IMR-90 (cell line): ENCODE measurements at regions not wholly inside any gene's neighbourhood (a gene's known extent, or its start where the extent isn't known, plus 50 kb on each side); places are given as distances from the start of the nearest gene placed in this dataset.

Experiments
- ATAC-seq: fragments of 200-7000 bp; cut with Tn5 transposase; 2 replicates; pipeline ENCODE4 v1.9.1; 2020; ENCODE audit warnings: low read depth, mild to moderate bottlenecking, moderate library complexity
- BruUV-seq: library from RNA; stranded (reverse); fragments of 400-500 nt; replicated peaks from 2 replicates; lab custom pipeline; 2021; lab: Mats Ljungman, UMichigan
- CTCF ChIA-PET: fragments of 300-600 bp; formaldehyde crosslinking; extraction: SDS; loops from one replicate; lab custom pipeline; 2021; ENCODE audit warnings: antibody characterized with exemption; lab: Yijun Ruan, JAX
- POLR2A ChIA-PET: fragments of 300-600 bp; sonication (Branson Sonifier 250); formaldehyde crosslinking; loops from one replicate; lab custom pipeline; 2022; ENCODE audit warnings: antibody characterized with exemption; ENCODE audit not compliant: unreplicated experiment; lab: Charles Lee
- DNase-seq: peaks from one replicate; pipeline ENCODE4 v3.0.0; 2013
- H2AFZ ChIP-seq: replicated peaks from 2 replicates; pipeline ENCODE3; 2013; ENCODE audit warnings: low read length, mild to moderate bottlenecking; ENCODE audit not compliant: poor library complexity
- H2AK5ac ChIP-seq: 2 replicates; pipeline ENCODE4 v1.6.1; 2013; ENCODE audit warnings: low read depth, low read length, inconsistent platforms
- H2AK9ac ChIP-seq: replicated peaks from 2 replicates; pipeline ENCODE3; 2013; ENCODE audit warnings: mild to moderate bottlenecking, low read depth, low read length, moderate library complexity; ENCODE audit not compliant: poor library complexity
- H2BK120ac ChIP-seq: 2 replicates; pipeline ENCODE4 v1.6.1; 2013; ENCODE audit warnings: low read depth, low read length, inconsistent platforms
- H2BK15ac ChIP-seq: 3 replicates; pipeline ENCODE4 v1.6.1; 2013; ENCODE audit warnings: low read depth, low read length, inconsistent platforms
- H2BK20ac ChIP-seq: 2 replicates; pipeline ENCODE4 v1.6.1; 2013; ENCODE audit warnings: low read depth, mild to moderate bottlenecking, inconsistent platforms, low read length, moderate library complexity
- H2BK5ac ChIP-seq: 2 replicates; pipeline ENCODE4 v1.6.1; 2013; ENCODE audit warnings: mild to moderate bottlenecking, low read depth, low read length, inconsistent platforms; ENCODE audit not compliant: poor library complexity, severe bottlenecking
- H3K14ac ChIP-seq: replicated peaks from 2 replicates; pipeline ENCODE4 v1.6.1; 2013; ENCODE audit warnings: low read depth, low read length, inconsistent platforms
- H3K18ac ChIP-seq: 2 replicates; pipeline ENCODE4 v1.6.1; 2013; ENCODE audit warnings: low read depth, low read length, control low read depth
- H3K23ac ChIP-seq: 2 replicates; pipeline ENCODE4 v1.6.1; 2013; ENCODE audit warnings: low read depth, low read length, inconsistent platforms
- H3K27ac ChIP-seq: 2 replicates; pipeline ENCODE4 v1.5.1; 2013; ENCODE audit warnings: mild to moderate bottlenecking, control low read depth, low read length; ENCODE audit not compliant: insufficient read depth
- H3K27me3 ChIP-seq: 2 replicates; pipeline ENCODE4 v1.6.1; 2013; ENCODE audit warnings: low read length; ENCODE audit not compliant: control insufficient read depth, insufficient read depth
- H3K36me3 ChIP-seq: 2 replicates; pipeline ENCODE4 v1.6.1; 2013; ENCODE audit warnings: low read length, mixed read lengths; ENCODE audit not compliant: control insufficient read depth, insufficient read depth
- H3K4ac ChIP-seq: 2 replicates; pipeline ENCODE4 v1.6.1; 2013; ENCODE audit warnings: low read depth, low read length, inconsistent platforms
- H3K4me1 ChIP-seq: 2 replicates; pipeline ENCODE4 v1.6.1; 2013; ENCODE audit warnings: low read length, mixed read lengths; ENCODE audit not compliant: control insufficient read depth, insufficient read depth
- H3K4me2 ChIP-seq: 2 replicates; pipeline ENCODE4 v1.6.1; 2013; ENCODE audit warnings: low read depth, mild to moderate bottlenecking, control low read depth, low read length, moderate library complexity
- H3K4me3 ChIP-seq: 2 replicates; pipeline ENCODE4 v1.5.1; 2013; ENCODE audit warnings: low read depth, mild to moderate bottlenecking, control low read depth, low read length, moderate library complexity; ENCODE audit not compliant: insufficient read depth
- H3K56ac ChIP-seq: 2 replicates; pipeline ENCODE4 v1.6.1; 2013; ENCODE audit warnings: low read length, inconsistent platforms; ENCODE audit not compliant: insufficient read depth; ENCODE audit errors: extremely low read depth
- H3K79me1 ChIP-seq, 2 experiments: 2 replicates each; pipeline ENCODE4 v1.6.1; 2013; ENCODE audit warnings: low read length in 2 of 2, inconsistent platforms in 1 of 2, low read depth in 1 of 2
- H3K9ac ChIP-seq: 2 replicates; pipeline ENCODE4 v1.6.1; 2013; ENCODE audit warnings: low read depth, low read length, control low read depth
- H3K9me1 ChIP-seq: 2 replicates; pipeline ENCODE4 v1.6.1; 2013; ENCODE audit warnings: low read length, inconsistent platforms; ENCODE audit not compliant: insufficient read depth
- H3K9me3 ChIP-seq: 2 replicates; pipeline ENCODE4 v1.6.1; 2013; ENCODE audit warnings: low read length; ENCODE audit not compliant: control insufficient read depth, insufficient read depth
- H4K20me1 ChIP-seq: 2 replicates; pipeline ENCODE4 v1.6.1; 2013; ENCODE audit warnings: low read length, inconsistent platforms; ENCODE audit not compliant: insufficient read depth
- H4K5ac ChIP-seq: 2 replicates; pipeline ENCODE4 v1.6.1; 2013; ENCODE audit warnings: mild to moderate bottlenecking, low read depth, low read length, control low read depth
- H4K8ac ChIP-seq, 2 experiments: 2 replicates each; pipeline ENCODE4 v1.6.1; 2013; ENCODE audit warnings: low read depth in 2 of 2, low read length in 2 of 2, control low read depth in 1 of 2, inconsistent platforms in 1 of 2
- H4K91ac ChIP-seq: 2 replicates; pipeline ENCODE4 v1.6.1; 2013; ENCODE audit warnings: low read depth, low read length, inconsistent platforms; ENCODE audit not compliant: insufficient read depth
- BHLHE40 ChIP-seq: fragments of 150-350 bp; IDR thresholded peaks from 2 replicates; pipeline ENCODE4 v1.6.1; 2016; ENCODE audit warnings: mild to moderate bottlenecking, low read depth, low read length
- CEBPB ChIP-seq: IDR thresholded peaks from 2 replicates; pipeline ENCODE4 v1.6.1; 2012; ENCODE audit warnings: low read depth, low read length, improper control_type of control experiment
- CHD1 ChIP-seq: IDR thresholded peaks from 2 replicates; pipeline ENCODE4 v1.6.1; 2012; ENCODE audit warnings: low read depth, low read length, improper control_type of control experiment
- FOS ChIP-seq: fragments of 150-350 bp; IDR thresholded peaks from 2 replicates; pipeline ENCODE4 v1.6.1; 2016; ENCODE audit warnings: low read depth, low read length
- MAFK ChIP-seq: IDR thresholded peaks from 2 replicates; pipeline ENCODE4 v1.6.1; 2012; ENCODE audit warnings: low read depth, low read length, improper control_type of control experiment
- MAZ ChIP-seq: IDR thresholded peaks from 2 replicates; pipeline ENCODE4 v1.6.1; 2012; ENCODE audit warnings: low read depth, mild to moderate bottlenecking, low read length, improper control_type of control experiment, moderate library complexity, borderline replicate concordance
- MXI1 ChIP-seq: IDR thresholded peaks from 2 replicates; pipeline ENCODE4 v1.6.1; 2012; ENCODE audit warnings: low read depth, mild to moderate bottlenecking, low read length, moderate library complexity, borderline replicate concordance
- NFE2L2 ChIP-seq: fragments of 150-350 bp; IDR thresholded peaks from 2 replicates; pipeline ENCODE4 v1.6.1; 2016; ENCODE audit warnings: low read depth, mild to moderate bottlenecking, low read length
- POLR2A ChIP-seq: IDR thresholded peaks from 2 replicates; pipeline ENCODE4 v1.6.1; 2012; ENCODE audit warnings: mild to moderate bottlenecking, low read depth, low read length
- RAD21 ChIP-seq: IDR thresholded peaks from 2 replicates; pipeline ENCODE4 v1.6.1; 2012; ENCODE audit warnings: low read length, improper control_type of control experiment
- RCOR1 ChIP-seq: IDR thresholded peaks from 2 replicates; pipeline ENCODE4 v1.6.1; 2012; ENCODE audit warnings: mild to moderate bottlenecking, low read length, improper control_type of control experiment; ENCODE audit not compliant: insufficient replicate concordance
- RFX5 ChIP-seq: IDR thresholded peaks from 2 replicates; pipeline ENCODE4 v1.8.0; 2012; ENCODE audit warnings: low read depth, mild to moderate bottlenecking, low read length, moderate library complexity
- SMC3 ChIP-seq: fragments of 150-350 bp; IDR thresholded peaks from 2 replicates; pipeline ENCODE4 v1.6.1; 2016; ENCODE audit warnings: low read depth, mild to moderate bottlenecking, antibody characterized with exemption, low read length, moderate library complexity
- WGBS, 2 experiments: methylation state at CpG; one replicate each; pipeline versions ENCODE4 v1.1.5 to v1.1.7; 2013; ENCODE audit warnings: missing lambda C conversion rate in 2 of 2; ENCODE audit not compliant: insufficient read length in 1 of 2; ENCODE audit errors: extremely low coverage in 2 of 2; 5-methylcytosine and 5-hydroxymethylcytosine counted together
- dilution Hi-C: fragments of 300-500 bp; cut with HindIII; formaldehyde crosslinking; loops from one replicate; pipeline ENCODE4 v1.14.3; 2018; ENCODE audit warnings: low sequenced_read_pairs; ENCODE audit not compliant: unreplicated experiment
- in situ Hi-C: fragments of 300-500 bp; cut with MboI; formaldehyde crosslinking; loops from 3 replicates; pipeline ENCODE4 v1.14.3; 2019; ENCODE audit warnings: low sequenced_read_pairs, inconsistent platforms, mixed read lengths
- intact Hi-C: fragments of 100-400 bp; cut with micrococcal nuclease; formaldehyde crosslinking; loops from 2 replicates; pipeline ENCODE4 v1.10.0; 2022
- TF ChIP-seq, protein P1 (sequence below): fragments of 150-350 bp; IDR thresholded peaks from 2 replicates; pipeline ENCODE4 v1.6.1; 2016; ENCODE audit warnings: low read depth, mild to moderate bottlenecking, low read length, moderate library complexity, borderline replicate concordance
- TF ChIP-seq, protein P2 (sequence below): conservative IDR thresholded peaks from 2 replicates; pipeline ENCODE4 v1.5.1; 2012; ENCODE audit warnings: mild to moderate bottlenecking, low read depth, low read length, improper control_type of control experiment
- TF ChIP-seq, protein P3 (sequence below): fragments of 150-350 bp; IDR thresholded peaks from 2 replicates; pipeline ENCODE4 v1.6.1; 2017; ENCODE audit warnings: mild to moderate bottlenecking, antibody characterized with exemption, low read length, low read depth

DNA sequence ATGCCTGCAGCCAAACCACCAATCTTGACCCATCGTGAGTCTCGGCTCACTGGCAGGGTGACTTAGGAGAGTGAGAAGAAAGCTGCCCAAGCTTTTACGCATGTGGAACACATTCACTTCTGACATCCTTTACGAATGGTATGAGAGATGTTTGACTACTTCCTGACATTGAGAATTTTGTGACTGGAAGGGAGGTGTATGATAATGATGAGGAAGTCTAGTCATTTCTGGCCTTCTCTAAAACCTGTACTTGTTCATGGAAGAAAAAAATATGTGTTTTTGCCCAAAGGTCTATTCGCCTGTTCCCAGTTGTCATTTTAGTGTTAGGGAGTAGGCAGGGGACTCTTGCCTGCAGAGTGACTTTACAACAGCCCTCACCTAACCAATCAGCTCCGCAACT is 227.2 kb upstream of the ATP2B1 start:
- H3K4me3 ChIP-seq: no peak overlapping the region
- intact Hi-C loops: no loop called here

More for the DNA sequence above, 227.2 kb upstream of the ATP2B1 start:
- Histone ChIP-seq H2BK5ac (no peak overlapping the region), H2BK15ac (peak overlapping the region; percentile 56; the same call in 1 of the 3 replicates), H3K4me2 (no peak overlapping the region), H3K27ac (no peak overlapping the region), H3K18ac (no peak overlapping the region), H2AK9ac (no peak overlapping the region), H2BK120ac (no peak overlapping the region), H3K4ac (no peak overlapping the region), H4K8ac (no peak overlapping the region), H2AFZ (no peak overlapping the region), H3K9me1 (no peaks in the 10 kb centered on the region), H3K4me1 (no peaks in the 10 kb centered on the region), H3K9ac (no peak overlapping the region), H3K56ac (no peak overlapping the region), H2AK5ac (no peak overlapping the region; the same call in 1 of the 2 replicates), H3K36me3 (no peaks in the 10 kb centered on the region), H4K20me1 (no peaks in the 10 kb centered on the region), H3K9me3 (no peaks in the 10 kb centered on the region), H4K5ac (no peak overlapping the region), H4K91ac (no peak overlapping the region), H3K23ac (no peak overlapping the region), H3K27me3 (no peaks in the 10 kb centered on the region), H3K14ac (no peak overlapping the region; the same call in 1 of the 2 replicates), H3K79me1 (no peaks in the 10 kb centered on the region), H2BK20ac (no peak overlapping the region)
- CTCF ChIA-PET: no interaction called here
- no peak for TF ChIP-seq RAD21
- no peak for TF ChIP-seq CEBPB
- TF ChIP-seq NFE2L2: no peak
- TF ChIP-seq CHD1: no peak
- no peak for TF ChIP-seq BHLHE40
- TF ChIP-seq, protein P1, sequence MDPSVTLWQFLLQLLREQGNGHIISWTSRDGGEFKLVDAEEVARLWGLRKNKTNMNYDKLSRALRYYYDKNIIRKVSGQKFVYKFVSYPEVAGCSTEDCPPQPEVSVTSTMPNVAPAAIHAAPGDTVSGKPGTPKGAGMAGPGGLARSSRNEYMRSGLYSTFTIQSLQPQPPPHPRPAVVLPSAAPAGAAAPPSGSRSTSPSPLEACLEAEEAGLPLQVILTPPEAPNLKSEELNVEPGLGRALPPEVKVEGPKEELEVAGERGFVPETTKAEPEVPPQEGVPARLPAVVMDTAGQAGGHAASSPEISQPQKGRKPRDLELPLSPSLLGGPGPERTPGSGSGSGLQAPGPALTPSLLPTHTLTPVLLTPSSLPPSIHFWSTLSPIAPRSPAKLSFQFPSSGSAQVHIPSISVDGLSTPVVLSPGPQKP: no peak
- TF ChIP-seq RFX5: no peak
- no peak for TF ChIP-seq POLR2A
- TF ChIP-seq MAFK: no peak
- no peak for TF ChIP-seq RCOR1
- TF ChIP-seq MXI1: no peak
- no peak for TF ChIP-seq MAZ
- TF ChIP-seq, protein P2, sequence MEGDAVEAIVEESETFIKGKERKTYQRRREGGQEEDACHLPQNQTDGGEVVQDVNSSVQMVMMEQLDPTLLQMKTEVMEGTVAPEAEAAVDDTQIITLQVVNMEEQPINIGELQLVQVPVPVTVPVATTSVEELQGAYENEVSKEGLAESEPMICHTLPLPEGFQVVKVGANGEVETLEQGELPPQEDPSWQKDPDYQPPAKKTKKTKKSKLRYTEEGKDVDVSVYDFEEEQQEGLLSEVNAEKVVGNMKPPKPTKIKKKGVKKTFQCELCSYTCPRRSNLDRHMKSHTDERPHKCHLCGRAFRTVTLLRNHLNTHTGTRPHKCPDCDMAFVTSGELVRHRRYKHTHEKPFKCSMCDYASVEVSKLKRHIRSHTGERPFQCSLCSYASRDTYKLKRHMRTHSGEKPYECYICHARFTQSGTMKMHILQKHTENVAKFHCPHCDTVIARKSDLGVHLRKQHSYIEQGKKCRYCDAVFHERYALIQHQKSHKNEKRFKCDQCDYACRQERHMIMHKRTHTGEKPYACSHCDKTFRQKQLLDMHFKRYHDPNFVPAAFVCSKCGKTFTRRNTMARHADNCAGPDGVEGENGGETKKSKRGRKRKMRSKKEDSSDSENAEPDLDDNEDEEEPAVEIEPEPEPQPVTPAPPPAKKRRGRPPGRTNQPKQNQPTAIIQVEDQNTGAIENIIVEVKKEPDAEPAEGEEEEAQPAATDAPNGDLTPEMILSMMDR: no peak
- TF ChIP-seq SMC3: no peak
- no peak for TF ChIP-seq FOS
- TF ChIP-seq, protein P3, sequence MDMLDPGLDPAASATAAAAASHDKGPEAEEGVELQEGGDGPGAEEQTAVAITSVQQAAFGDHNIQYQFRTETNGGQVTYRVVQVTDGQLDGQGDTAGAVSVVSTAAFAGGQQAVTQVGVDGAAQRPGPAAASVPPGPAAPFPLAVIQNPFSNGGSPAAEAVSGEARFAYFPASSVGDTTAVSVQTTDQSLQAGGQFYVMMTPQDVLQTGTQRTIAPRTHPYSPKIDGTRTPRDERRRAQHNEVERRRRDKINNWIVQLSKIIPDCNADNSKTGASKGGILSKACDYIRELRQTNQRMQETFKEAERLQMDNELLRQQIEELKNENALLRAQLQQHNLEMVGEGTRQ: no peak
- no peak for DNase-seq
- ATAC-seq: no peak
- no TSS peak for BruUV-seq
- POLR2A ChIA-PET: no interaction called here
- WGBS, 2 experiments: no CpG with 5 or more reads among the region's 6 CpGs
- dilution Hi-C loops (no loop called here), in situ Hi-C loops (no loop called here)
